ENCODE measurements at regions not wholly inside any gene's neighbourhood (a gene's known extent, or its start where the extent isn't known, plus 50 kb on each side); places are given as distances from the start of the nearest gene placed in this dataset.

DNA sequence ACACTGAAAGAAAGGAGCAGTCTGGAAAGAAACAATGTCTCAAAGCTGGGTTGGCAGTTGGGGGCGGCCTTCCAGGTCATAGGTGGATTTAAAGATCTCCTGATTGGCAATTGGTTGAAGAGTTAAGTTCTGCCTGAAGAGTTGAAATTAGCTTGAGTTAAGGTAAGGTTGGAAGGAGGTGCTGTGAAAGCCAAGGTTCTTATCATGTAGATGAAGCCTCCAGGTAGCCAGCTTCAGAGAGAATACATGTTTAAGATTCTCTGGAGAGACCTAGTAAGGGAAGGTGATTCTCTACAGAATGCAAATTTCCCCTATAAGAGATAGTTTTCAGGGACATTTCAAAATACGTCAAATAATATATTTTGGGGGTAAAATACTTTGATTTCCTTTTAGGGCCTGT, 387.1 kb downstream of the TMEM232 start:
- TF ChIP-seq, protein P1, sequence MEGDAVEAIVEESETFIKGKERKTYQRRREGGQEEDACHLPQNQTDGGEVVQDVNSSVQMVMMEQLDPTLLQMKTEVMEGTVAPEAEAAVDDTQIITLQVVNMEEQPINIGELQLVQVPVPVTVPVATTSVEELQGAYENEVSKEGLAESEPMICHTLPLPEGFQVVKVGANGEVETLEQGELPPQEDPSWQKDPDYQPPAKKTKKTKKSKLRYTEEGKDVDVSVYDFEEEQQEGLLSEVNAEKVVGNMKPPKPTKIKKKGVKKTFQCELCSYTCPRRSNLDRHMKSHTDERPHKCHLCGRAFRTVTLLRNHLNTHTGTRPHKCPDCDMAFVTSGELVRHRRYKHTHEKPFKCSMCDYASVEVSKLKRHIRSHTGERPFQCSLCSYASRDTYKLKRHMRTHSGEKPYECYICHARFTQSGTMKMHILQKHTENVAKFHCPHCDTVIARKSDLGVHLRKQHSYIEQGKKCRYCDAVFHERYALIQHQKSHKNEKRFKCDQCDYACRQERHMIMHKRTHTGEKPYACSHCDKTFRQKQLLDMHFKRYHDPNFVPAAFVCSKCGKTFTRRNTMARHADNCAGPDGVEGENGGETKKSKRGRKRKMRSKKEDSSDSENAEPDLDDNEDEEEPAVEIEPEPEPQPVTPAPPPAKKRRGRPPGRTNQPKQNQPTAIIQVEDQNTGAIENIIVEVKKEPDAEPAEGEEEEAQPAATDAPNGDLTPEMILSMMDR (IDR thresholded peaks at IDR 0.05 in 4 of 5, conservative IDR thresholded peaks at IDR 0.05 in 1 of 5) = no peak
- TF ChIP-seq POLR2A (IDR thresholded peaks at IDR 0.05) = no peak
